ENCODE measurements at regions not wholly inside any gene's neighbourhood (a gene's known extent, or its start where the extent isn't known, plus 50 kb on each side); places are given as distances from the start of the nearest gene placed in this dataset.

DNA sequence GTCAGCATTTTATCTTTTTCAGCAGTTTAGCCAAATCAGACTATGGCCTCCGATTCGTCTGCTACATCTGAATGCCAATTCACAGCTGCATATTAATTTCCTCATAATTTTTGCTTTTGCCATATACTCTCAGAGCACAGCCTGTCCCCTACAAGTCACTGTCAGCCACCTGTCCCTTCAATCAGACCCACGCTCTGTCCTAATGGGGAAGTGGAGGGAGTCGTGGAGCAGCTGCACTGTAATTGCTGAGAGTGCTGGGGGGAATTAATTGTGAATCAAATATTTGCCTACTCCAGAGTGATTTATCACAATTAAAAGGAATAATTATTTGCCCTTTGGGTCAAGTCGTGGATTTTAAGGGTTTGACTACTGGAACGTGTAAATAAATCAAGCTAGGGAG is 75.5 kb downstream of the EBLN2 start:
- H3K79me2 ChIP-seq (ENCODE audit: control insufficient read depth in 1 of 2, insufficient read depth in 2 of 2, low read length in 2 of 2), result no peaks in the 10 kb centered on the region
- no peak overlapping the region for H3K27ac ChIP-seq (ENCODE audit: low read depth, low read length)
- no peak for FAIRE-seq
- no peak overlapping the region for H3K14ac ChIP-seq (ENCODE audit: insufficient read length)
- H2AFZ ChIP-seq (ENCODE audit: low read length), result no peak overlapping the region
- H2AK5ac ChIP-seq (ENCODE audit: low read depth, low read length), result no peak overlapping the region
- no peak overlapping the region for H3K56ac ChIP-seq (replicated peaks; ENCODE audit: insufficient read length, low read depth, low read length)
- no peaks in the 10 kb centered on the region for H3K4me1 ChIP-seq (replicated peaks in 1 of 4; ENCODE audit: control insufficient read depth in 3 of 4, insufficient read depth in 4 of 4, low read length in 3 of 4)
- H2BK15ac ChIP-seq (ENCODE audit: low read length), result no peak overlapping the region
- no peak overlapping the region for H3K4me2 ChIP-seq (ENCODE audit: insufficient read depth in 1 of 2, low read depth in 2 of 2, low read length in 2 of 2)
- H3K18ac ChIP-seq (ENCODE audit: extremely low read depth, low read length), result no peak overlapping the region
- H2BK5ac ChIP-seq (ENCODE audit: low read depth, low read length), result no peak overlapping the region
- no peak overlapping the region for H2BK20ac ChIP-seq (ENCODE audit: low read length)
- no peak overlapping the region for H3K4me3 ChIP-seq (ENCODE audit: extremely low read depth in 1 of 4, insufficient read depth in 2 of 4, low read depth in 3 of 4, low read length in 4 of 4)
- no peak overlapping the region for H2BK120ac ChIP-seq (replicated peaks; ENCODE audit: low read depth, low read length)
- no peak overlapping the region for H3K9ac ChIP-seq (replicated peaks in 1 of 4; ENCODE audit: extremely low read depth in 1 of 4, low read depth in 3 of 4, low read length in 3 of 4)
- H3K4ac ChIP-seq (replicated peaks; ENCODE audit: insufficient read length, low read depth, low read length), result no peak overlapping the region
- CTCF ChIA-PET (ENCODE audit: partially characterized antibody), result interaction anchor here (0.9 to 1.7 kb wide), 2 partner anchors 22 to 55 kb away, joined by 3 to 6 read pairs; no protein-coding TSS in a partner anchor
- H3K79me1 ChIP-seq (ENCODE audit: low read depth, low read length), result no peaks in the 10 kb centered on the region
- no peaks in the 10 kb centered on the region for H3K9me3 ChIP-seq (ENCODE audit: insufficient read depth in 2 of 2, low read depth in 1 of 2, low read length in 1 of 2)
- H4K91ac ChIP-seq (replicated peaks; ENCODE audit: insufficient read length, low read length), result no peak overlapping the region
- WGBS, 2 experiments (ENCODE audit: extremely low coverage in 1 of 2, insufficient coverage in 1 of 2, insufficient read length in 1 of 2, insufficient replicate concordance in 2 of 2, low coverage in 1 of 2, low lambda C conversion rate in 2 of 2, missing lambda C conversion rate in 1 of 2), result 89% methylated on average over 6 of the region's 6 CpGs; no CpG with 5 or more reads in 1 of the 2 experiments
- no peak overlapping the region for H2BK12ac ChIP-seq (ENCODE audit: low read depth, low read length)
- no peak for DNase-seq (ENCODE audit: low read depth in 1 of 2, low spot score in 2 of 2)
- no peak overlapping the region for H3K23ac ChIP-seq (ENCODE audit: insufficient read length)
- H4K20me1 ChIP-seq (replicated peaks in 1 of 2; ENCODE audit: control insufficient read depth in 1 of 2, insufficient read depth in 2 of 2, low read length in 2 of 2), result no peaks in the 10 kb centered on the region
- no peaks in the 10 kb centered on the region for H3K23me2 ChIP-seq (ENCODE audit: low read depth, low read length)
- no peak overlapping the region for H4K5ac ChIP-seq (ENCODE audit: insufficient read length, low read depth, low read length)
- H3K36me3 ChIP-seq (ENCODE audit: control insufficient read depth in 2 of 4, insufficient read depth in 4 of 4, low read length in 3 of 4), result no peaks in the 10 kb centered on the region
- no peak overlapping the region for H4K8ac ChIP-seq (ENCODE audit: extremely low read depth, insufficient read depth, low read length)
- H3K27me3 ChIP-seq (replicated peaks in 1 of 4; ENCODE audit: control insufficient read depth in 3 of 4, extremely low read depth in 1 of 4, insufficient read depth in 3 of 4, low read length in 3 of 4), result no peaks in the 10 kb centered on the region
- POLR2A ChIA-PET (ENCODE audit: partially characterized antibody), result no interaction called here
- TF ChIP-seq, protein P1, sequence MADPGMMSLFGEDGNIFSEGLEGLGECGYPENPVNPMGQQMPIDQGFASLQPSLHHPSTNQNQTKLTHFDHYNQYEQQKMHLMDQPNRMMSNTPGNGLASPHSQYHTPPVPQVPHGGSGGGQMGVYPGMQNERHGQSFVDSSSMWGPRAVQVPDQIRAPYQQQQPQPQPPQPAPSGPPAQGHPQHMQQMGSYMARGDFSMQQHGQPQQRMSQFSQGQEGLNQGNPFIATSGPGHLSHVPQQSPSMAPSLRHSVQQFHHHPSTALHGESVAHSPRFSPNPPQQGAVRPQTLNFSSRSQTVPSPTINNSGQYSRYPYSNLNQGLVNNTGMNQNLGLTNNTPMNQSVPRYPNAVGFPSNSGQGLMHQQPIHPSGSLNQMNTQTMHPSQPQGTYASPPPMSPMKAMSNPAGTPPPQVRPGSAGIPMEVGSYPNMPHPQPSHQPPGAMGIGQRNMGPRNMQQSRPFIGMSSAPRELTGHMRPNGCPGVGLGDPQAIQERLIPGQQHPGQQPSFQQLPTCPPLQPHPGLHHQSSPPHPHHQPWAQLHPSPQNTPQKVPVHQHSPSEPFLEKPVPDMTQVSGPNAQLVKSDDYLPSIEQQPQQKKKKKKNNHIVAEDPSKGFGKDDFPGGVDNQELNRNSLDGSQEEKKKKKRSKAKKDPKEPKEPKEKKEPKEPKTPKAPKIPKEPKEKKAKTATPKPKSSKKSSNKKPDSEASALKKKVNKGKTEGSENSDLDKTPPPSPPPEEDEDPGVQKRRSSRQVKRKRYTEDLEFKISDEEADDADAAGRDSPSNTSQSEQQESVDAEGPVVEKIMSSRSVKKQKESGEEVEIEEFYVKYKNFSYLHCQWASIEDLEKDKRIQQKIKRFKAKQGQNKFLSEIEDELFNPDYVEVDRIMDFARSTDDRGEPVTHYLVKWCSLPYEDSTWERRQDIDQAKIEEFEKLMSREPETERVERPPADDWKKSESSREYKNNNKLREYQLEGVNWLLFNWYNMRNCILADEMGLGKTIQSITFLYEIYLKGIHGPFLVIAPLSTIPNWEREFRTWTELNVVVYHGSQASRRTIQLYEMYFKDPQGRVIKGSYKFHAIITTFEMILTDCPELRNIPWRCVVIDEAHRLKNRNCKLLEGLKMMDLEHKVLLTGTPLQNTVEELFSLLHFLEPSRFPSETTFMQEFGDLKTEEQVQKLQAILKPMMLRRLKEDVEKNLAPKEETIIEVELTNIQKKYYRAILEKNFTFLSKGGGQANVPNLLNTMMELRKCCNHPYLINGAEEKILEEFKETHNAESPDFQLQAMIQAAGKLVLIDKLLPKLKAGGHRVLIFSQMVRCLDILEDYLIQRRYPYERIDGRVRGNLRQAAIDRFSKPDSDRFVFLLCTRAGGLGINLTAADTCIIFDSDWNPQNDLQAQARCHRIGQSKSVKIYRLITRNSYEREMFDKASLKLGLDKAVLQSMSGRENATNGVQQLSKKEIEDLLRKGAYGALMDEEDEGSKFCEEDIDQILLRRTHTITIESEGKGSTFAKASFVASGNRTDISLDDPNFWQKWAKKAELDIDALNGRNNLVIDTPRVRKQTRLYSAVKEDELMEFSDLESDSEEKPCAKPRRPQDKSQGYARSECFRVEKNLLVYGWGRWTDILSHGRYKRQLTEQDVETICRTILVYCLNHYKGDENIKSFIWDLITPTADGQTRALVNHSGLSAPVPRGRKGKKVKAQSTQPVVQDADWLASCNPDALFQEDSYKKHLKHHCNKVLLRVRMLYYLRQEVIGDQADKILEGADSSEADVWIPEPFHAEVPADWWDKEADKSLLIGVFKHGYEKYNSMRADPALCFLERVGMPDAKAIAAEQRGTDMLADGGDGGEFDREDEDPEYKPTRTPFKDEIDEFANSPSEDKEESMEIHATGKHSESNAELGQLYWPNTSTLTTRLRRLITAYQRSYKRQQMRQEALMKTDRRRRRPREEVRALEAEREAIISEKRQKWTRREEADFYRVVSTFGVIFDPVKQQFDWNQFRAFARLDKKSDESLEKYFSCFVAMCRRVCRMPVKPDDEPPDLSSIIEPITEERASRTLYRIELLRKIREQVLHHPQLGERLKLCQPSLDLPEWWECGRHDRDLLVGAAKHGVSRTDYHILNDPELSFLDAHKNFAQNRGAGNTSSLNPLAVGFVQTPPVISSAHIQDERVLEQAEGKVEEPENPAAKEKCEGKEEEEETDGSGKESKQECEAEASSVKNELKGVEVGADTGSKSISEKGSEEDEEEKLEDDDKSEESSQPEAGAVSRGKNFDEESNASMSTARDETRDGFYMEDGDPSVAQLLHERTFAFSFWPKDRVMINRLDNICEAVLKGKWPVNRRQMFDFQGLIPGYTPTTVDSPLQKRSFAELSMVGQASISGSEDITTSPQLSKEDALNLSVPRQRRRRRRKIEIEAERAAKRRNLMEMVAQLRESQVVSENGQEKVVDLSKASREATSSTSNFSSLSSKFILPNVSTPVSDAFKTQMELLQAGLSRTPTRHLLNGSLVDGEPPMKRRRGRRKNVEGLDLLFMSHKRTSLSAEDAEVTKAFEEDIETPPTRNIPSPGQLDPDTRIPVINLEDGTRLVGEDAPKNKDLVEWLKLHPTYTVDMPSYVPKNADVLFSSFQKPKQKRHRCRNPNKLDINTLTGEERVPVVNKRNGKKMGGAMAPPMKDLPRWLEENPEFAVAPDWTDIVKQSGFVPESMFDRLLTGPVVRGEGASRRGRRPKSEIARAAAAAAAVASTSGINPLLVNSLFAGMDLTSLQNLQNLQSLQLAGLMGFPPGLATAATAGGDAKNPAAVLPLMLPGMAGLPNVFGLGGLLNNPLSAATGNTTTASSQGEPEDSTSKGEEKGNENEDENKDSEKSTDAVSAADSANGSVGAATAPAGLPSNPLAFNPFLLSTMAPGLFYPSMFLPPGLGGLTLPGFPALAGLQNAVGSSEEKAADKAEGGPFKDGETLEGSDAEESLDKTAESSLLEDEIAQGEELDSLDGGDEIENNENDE (IDR thresholded peaks at IDR 0.05; ENCODE audit: insufficient replicate concordance, low read length), result no peak
